ENCODE measurements at regions not wholly inside any gene's neighbourhood (a gene's known extent, or its start where the extent isn't known, plus 50 kb on each side); places are given as distances from the start of the nearest gene placed in this dataset.
A peak's percentile ranks its signal among the peaks of the same experiment; 100 is the strongest.

GRCh38 chr16:80189476-80190175 lies 351.2 kb upstream of the DYNLRB2 start:
- no peak for DNase-seq (ENCODE audit: low spot score)

GRCh38 chr16:80176114-80176513 lies 364.7 kb upstream of the DYNLRB2 start:
- peak; percentile 17 for DNase-seq (ENCODE audit: low spot score)

GRCh38 chr16:80175011-80175410 lies 365.8 kb upstream of the DYNLRB2 start:
- DNase-seq (ENCODE audit: low spot score) = no peak

- DNase-seq (ENCODE audit: low spot score) = peak; percentile 88
These were observed 366.4 kb upstream of the DYNLRB2 start for GRCh38 chr16:80174416-80174815.

- no peak for DNase-seq (ENCODE audit: low spot score)
These were observed 369.0 kb upstream of the DYNLRB2 start for GRCh38 chr16:80171746-80172145.

GRCh38 chr16:80171199-80171598 lies 369.6 kb upstream of the DYNLRB2 start:
- no peak for DNase-seq (ENCODE audit: low spot score)

- no peak for DNase-seq (ENCODE audit: low spot score)
These were observed 373.0 kb upstream of the DYNLRB2 start for GRCh38 chr16:80167657-80168390.

GRCh38 chr16:80166082-80166481 lies 374.7 kb upstream of the DYNLRB2 start:
- DNase-seq (ENCODE audit: low spot score) = no peak

- no peak for DNase-seq (ENCODE audit: low spot score)
These were observed 375.7 kb upstream of the DYNLRB2 start for GRCh38 chr16:80164966-80165550.

- DNase-seq (ENCODE audit: low spot score) = no peak
These were observed 377.5 kb upstream of the DYNLRB2 start for GRCh38 chr16:80163339-80163738.

GRCh38 chr16:80161799-80162739 lies 378.7 kb upstream of the DYNLRB2 start:
- no peak for DNase-seq (ENCODE audit: low spot score)

GRCh38 chr16:80158766-80159165 lies 382.0 kb upstream of the DYNLRB2 start:
- DNase-seq (ENCODE audit: low spot score) = peak; percentile 75

GRCh38 chr16:80151722-80152111 lies 389.1 kb upstream of the DYNLRB2 start:
- no peak for DNase-seq (ENCODE audit: low spot score)

GRCh38 chr16:80150978-80151721 lies 389.6 kb upstream of the DYNLRB2 start:
- peak; percentile 70 for DNase-seq (ENCODE audit: low spot score)

- no peak for DNase-seq (ENCODE audit: low spot score)
These were observed 392.0 kb upstream of the DYNLRB2 start for GRCh38 chr16:80148826-80149225.

GRCh38 chr16:80147026-80147655 lies 393.7 kb upstream of the DYNLRB2 start:
- peak; percentile 64 for DNase-seq (ENCODE audit: low spot score)

- no peak for DNase-seq (ENCODE audit: low spot score)
These were observed 396.6 kb upstream of the DYNLRB2 start for GRCh38 chr16:80144191-80144590.

GRCh38 chr16:80142940-80143339 lies 397.9 kb upstream of the DYNLRB2 start:
- no peak for DNase-seq (ENCODE audit: low spot score)

GRCh38 chr16:80142281-80142680 lies 398.5 kb upstream of the DYNLRB2 start:
- DNase-seq (ENCODE audit: low spot score) = no peak

- DNase-seq (ENCODE audit: low spot score) = no peak
These were observed 411.0 kb upstream of the DYNLRB2 start for GRCh38 chr16:80129791-80130190.

GRCh38 chr16:80125677-80126076 lies 415.1 kb upstream of the DYNLRB2 start:
- no peak for DNase-seq (ENCODE audit: low spot score)
